ENCODE measurements at regions not wholly inside any gene's neighbourhood (a gene's known extent, or its start where the extent isn't known, plus 50 kb on each side); places are given as distances from the start of the nearest gene placed in this dataset.

GRCh38 chr9:75545287-75545686 lies 345.2 kb upstream of the PCSK5 start:
- POLR2A ChIA-PET, result no interaction called here
- no peaks in the 10 kb centered on the region for H3K36me3 Mint-ChIP-seq (ENCODE audit: insufficient read depth, unreplicated experiment)
- H3K9me3 Mint-ChIP-seq (ENCODE audit: unreplicated experiment), result no peaks in the 10 kb centered on the region
- Histone ChIP-seq H3K27me3 (replicated peaks; ENCODE audit: control insufficient read depth, insufficient read depth, low read length) (no peaks in the 10 kb centered on the region), H3K9me3 (no peaks in the 10 kb centered on the region), H3K4me3 (ENCODE audit: low read depth, low read length) (no peak overlapping the region), H3K36me3 (ENCODE audit: control insufficient read depth, insufficient read depth, low read length) (no peaks in the 10 kb centered on the region), H3K4me1 (no peaks in the 10 kb centered on the region)
- TF ChIP-seq, protein P1, sequence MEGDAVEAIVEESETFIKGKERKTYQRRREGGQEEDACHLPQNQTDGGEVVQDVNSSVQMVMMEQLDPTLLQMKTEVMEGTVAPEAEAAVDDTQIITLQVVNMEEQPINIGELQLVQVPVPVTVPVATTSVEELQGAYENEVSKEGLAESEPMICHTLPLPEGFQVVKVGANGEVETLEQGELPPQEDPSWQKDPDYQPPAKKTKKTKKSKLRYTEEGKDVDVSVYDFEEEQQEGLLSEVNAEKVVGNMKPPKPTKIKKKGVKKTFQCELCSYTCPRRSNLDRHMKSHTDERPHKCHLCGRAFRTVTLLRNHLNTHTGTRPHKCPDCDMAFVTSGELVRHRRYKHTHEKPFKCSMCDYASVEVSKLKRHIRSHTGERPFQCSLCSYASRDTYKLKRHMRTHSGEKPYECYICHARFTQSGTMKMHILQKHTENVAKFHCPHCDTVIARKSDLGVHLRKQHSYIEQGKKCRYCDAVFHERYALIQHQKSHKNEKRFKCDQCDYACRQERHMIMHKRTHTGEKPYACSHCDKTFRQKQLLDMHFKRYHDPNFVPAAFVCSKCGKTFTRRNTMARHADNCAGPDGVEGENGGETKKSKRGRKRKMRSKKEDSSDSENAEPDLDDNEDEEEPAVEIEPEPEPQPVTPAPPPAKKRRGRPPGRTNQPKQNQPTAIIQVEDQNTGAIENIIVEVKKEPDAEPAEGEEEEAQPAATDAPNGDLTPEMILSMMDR (IDR thresholded peaks at IDR 0.05; ENCODE audit: insufficient read depth in 1 of 2, low read depth in 1 of 2, low read length in 1 of 2, severe bottlenecking in 1 of 2, unreplicated experiment in 1 of 2), result no peak
- intact Hi-C loops (cut with micrococcal nuclease; ENCODE audit: unreplicated experiment), result no loop called here
- CTCF ChIA-PET, result no interaction called here
- H3K27me3 Mint-ChIP-seq (ENCODE audit: insufficient read depth, unreplicated experiment), result no peaks in the 10 kb centered on the region
- H3K4me1 Mint-ChIP-seq (ENCODE audit: low read depth, unreplicated experiment), result no peaks in the 10 kb centered on the region
- no TSS peak for BruUV-seq (replicated peaks)
- DNase-seq, result no peak
- no peak overlapping the region for H3K4me3 Mint-ChIP-seq (ENCODE audit: unreplicated experiment)
- no peak overlapping the region for H3K27ac Mint-ChIP-seq (ENCODE audit: unreplicated experiment)

GRCh38 chr9:75548871-75549270 lies 341.6 kb upstream of the PCSK5 start:
- H3K27me3 ChIP-seq (replicated peaks; ENCODE audit: control insufficient read depth, insufficient read depth, low read length), result no peaks in the 10 kb centered on the region
- H3K4me1 ChIP-seq, result no peaks in the 10 kb centered on the region
- Mint-ChIP-seq H3K4me1 (ENCODE audit: low read depth, unreplicated experiment) (no peaks in the 10 kb centered on the region), H3K4me3 (ENCODE audit: unreplicated experiment) (no peak overlapping the region), H3K36me3 (ENCODE audit: insufficient read depth, unreplicated experiment) (no peaks in the 10 kb centered on the region), H3K9me3 (ENCODE audit: unreplicated experiment) (no peaks in the 10 kb centered on the region), H3K27me3 (ENCODE audit: insufficient read depth, unreplicated experiment) (no peaks in the 10 kb centered on the region), H3K27ac (ENCODE audit: unreplicated experiment) (no peak overlapping the region)
- CTCF ChIA-PET, result no interaction called here
- POLR2A ChIA-PET, result no interaction called here
- TF ChIP-seq, protein P1 (IDR thresholded peaks at IDR 0.05; ENCODE audit: insufficient read depth in 1 of 2, low read depth in 1 of 2, low read length in 1 of 2, severe bottlenecking in 1 of 2, unreplicated experiment in 1 of 2), result no peak
- BruUV-seq (replicated peaks), result no TSS peak
- intact Hi-C loops (cut with micrococcal nuclease; ENCODE audit: unreplicated experiment), result no loop called here
- no peaks in the 10 kb centered on the region for H3K9me3 ChIP-seq
- no peaks in the 10 kb centered on the region for H3K36me3 ChIP-seq (ENCODE audit: control insufficient read depth, insufficient read depth, low read length)
- H3K4me3 ChIP-seq (ENCODE audit: low read depth, low read length), result no peak overlapping the region
- no peak for DNase-seq

GRCh38 chr9:75551861-75552260 lies 338.6 kb upstream of the PCSK5 start:
- intact Hi-C loops (cut with micrococcal nuclease; ENCODE audit: unreplicated experiment), result no loop called here
- no peak overlapping the region for H3K27ac Mint-ChIP-seq (ENCODE audit: unreplicated experiment)
- ChIA-PET CTCF (no interaction called here), POLR2A (no interaction called here)
- BruUV-seq (replicated peaks), result no TSS peak
- no peaks in the 10 kb centered on the region for H3K36me3 Mint-ChIP-seq (ENCODE audit: insufficient read depth, unreplicated experiment)
- no peak for DNase-seq
- H3K4me3 Mint-ChIP-seq (ENCODE audit: unreplicated experiment), result no peak overlapping the region
- H3K27me3 Mint-ChIP-seq (ENCODE audit: insufficient read depth, unreplicated experiment), result no peaks in the 10 kb centered on the region
- peaks cover 3% of the 10 kb centered on the region for H3K4me1 Mint-ChIP-seq (ENCODE audit: low read depth, unreplicated experiment)
- Histone ChIP-seq H3K4me1 (no peaks in the 10 kb centered on the region), H3K4me3 (ENCODE audit: low read depth, low read length) (no peak overlapping the region), H3K9me3 (no peaks in the 10 kb centered on the region), H3K27me3 (replicated peaks; ENCODE audit: control insufficient read depth, insufficient read depth, low read length) (no peaks in the 10 kb centered on the region), H3K36me3 (ENCODE audit: control insufficient read depth, insufficient read depth, low read length) (no peaks in the 10 kb centered on the region)
- no peaks in the 10 kb centered on the region for H3K9me3 Mint-ChIP-seq (ENCODE audit: unreplicated experiment)
- TF ChIP-seq, protein P1 (IDR thresholded peaks at IDR 0.05; ENCODE audit: insufficient read depth in 1 of 2, low read depth in 1 of 2, low read length in 1 of 2, severe bottlenecking in 1 of 2, unreplicated experiment in 1 of 2), result no peak
